HCT116 (cell line): ENCODE measurements at regions not wholly inside any gene's neighbourhood (a gene's known extent, or its start where the extent isn't known, plus 50 kb on each side); places are given as distances from the start of the nearest gene placed in this dataset.

ENCODE experiments used
- ATAC-seq: fragments of 200-7000 bp; cut with Tn5 transposase; 2 replicates; pipeline ENCODE4 v1.9.1; 2020; ENCODE audit warnings: mild to moderate bottlenecking, moderate library complexity
- BruUV-seq: library from RNA; stranded (reverse); fragments of 400-500 nt; replicated peaks from 2 replicates; lab custom pipeline; 2021; lab: Mats Ljungman, UMichigan
- CTCF ChIA-PET: fragments of 300-600 bp; sonication (Branson Sonifier 250); formaldehyde crosslinking; loops from one replicate; lab custom pipeline; 2021; ENCODE audit warnings: antibody characterized with exemption; lab: Charles Lee
- POLR2A ChIA-PET: fragments of 300-600, 350-600 bp; sonication (Branson Sonifier 250); formaldehyde crosslinking; loops from one replicate; lab custom pipeline; 2021; ENCODE audit warnings: antibody characterized with exemption; lab: Charles Lee
- RAD21 ChIA-PET, 2 experiments: fragments of 300-600 bp; sonication (Branson Sonifier 250); formaldehyde crosslinking; loops; one replicate each; lab custom pipeline; 2023; ENCODE audit warnings: low total read pairs in 2 of 2; ENCODE audit not compliant: uncharacterized antibody in 2 of 2, unreplicated experiment in 2 of 2, low non-redundant PET in 1 of 2; lab: Charles Lee
- DNase-seq: peaks from one replicate; pipeline ENCODE4 v3.0.0-alpha.2; 2010; ENCODE audit warnings: low read depth, low spot score
- H2AFZ ChIP-seq: fragments of 200-600 bp; shearing (Covaris generic), sonication (generic); 2 replicates; pipeline ENCODE4 v1.6.1; 2017; ENCODE audit warnings: low read depth, mixed run types, mixed read lengths, antibody characterized with exemption, low read length; ENCODE audit not compliant: poor library complexity, severe bottlenecking
- H3K27ac ChIP-seq: 2 replicates; pipeline ENCODE4 v1.5.1; 2012; ENCODE audit warnings: low read depth, low read length
- H3K27me3 ChIP-seq: fragments of 200-600 bp; sonication (generic); 2 replicates; pipeline ENCODE4 v1.6.1; 2016; ENCODE audit warnings: mixed run types, low read length, mixed read lengths; ENCODE audit not compliant: insufficient read depth
- H3K36me3 ChIP-seq, 2 experiments: fragments of 200-500 bp in 1 of 2; fragments of 200-600 bp in 1 of 2; sonication (Bioruptor generic) in 1 of 2; sonication (generic) in 1 of 2; 2 replicates each; pipeline versions ENCODE4 v1.5.1 to v1.6.1; 2014 to 2016; ENCODE audit warnings: low read length in 2 of 2, inconsistent platforms in 1 of 2, mixed read lengths in 1 of 2, mixed run types in 1 of 2; ENCODE audit not compliant: insufficient read depth in 2 of 2, control insufficient read depth in 1 of 2
- H3K4me1 ChIP-seq, 2 experiments: fragments of 200-600 bp in 1 of 2; sonication (generic) in 1 of 2; 2 replicates each; pipeline versions ENCODE4 v1.5.1 to v1.6.1; 2012 to 2017; ENCODE audit warnings: low read length in 2 of 2, inconsistent platforms in 1 of 2, mild to moderate bottlenecking in 1 of 2, mixed read lengths in 1 of 2, mixed run types in 1 of 2, moderate library complexity in 1 of 2; ENCODE audit not compliant: insufficient read depth in 2 of 2, control insufficient read depth in 1 of 2
- H3K4me2 ChIP-seq: fragments of 200-600 bp; sonication (generic); 2 replicates; pipeline ENCODE4 v1.6.1; 2017; ENCODE audit warnings: mixed run types, low read length, mixed read lengths
- H3K4me3 ChIP-seq, 2 experiments: fragments of 200-600 bp in 1 of 2; sonication (generic) in 1 of 2; replicated peaks in 1 of 2; 2 replicates each; pipeline ENCODE4 v1.5.1; 2011 to 2016; ENCODE audit warnings: low read length in 2 of 2, control low read depth in 1 of 2, low read depth in 1 of 2, mild to moderate bottlenecking in 1 of 2, mixed read lengths in 1 of 2, mixed run types in 1 of 2
- H3K79me2 ChIP-seq: fragments of 200-600 bp; sonication (generic); 2 replicates; pipeline ENCODE4 v1.6.1; 2017; ENCODE audit warnings: mild to moderate bottlenecking, mixed run types, low read length, moderate library complexity, mixed read lengths; ENCODE audit not compliant: insufficient read depth
- H3K9ac ChIP-seq: fragments of 200-600 bp; sonication (generic); 2 replicates; pipeline ENCODE4 v1.6.1; 2016; ENCODE audit warnings: low read length, mixed read lengths
- H3K9me2 ChIP-seq: fragments of 200-600 bp; sonication (generic), shearing (Covaris generic); 2 replicates; pipeline ENCODE4 v1.6.1; 2017; ENCODE audit warnings: mixed run types, mild to moderate bottlenecking, moderate library complexity; ENCODE audit not compliant: insufficient read depth
- H3K9me3 ChIP-seq, 2 experiments: fragments of 200-500 bp in 1 of 2; fragments of 200-600 bp in 1 of 2; sonication (Bioruptor generic) in 1 of 2; sonication (generic) in 1 of 2; 2 replicates each; pipeline ENCODE4 v1.6.1; 2014 to 2017; ENCODE audit warnings: low read length in 2 of 2, mixed read lengths in 2 of 2, inconsistent platforms in 1 of 2, low read depth in 1 of 2, mild to moderate bottlenecking in 1 of 2, mixed run types in 1 of 2, moderate library complexity in 1 of 2; ENCODE audit not compliant: control insufficient read depth in 1 of 2, insufficient read depth in 1 of 2
- H4K20me1 ChIP-seq: fragments of 200-600 bp; sonication (generic), shearing (Covaris generic); 2 replicates; pipeline ENCODE4 v1.6.1; 2017; ENCODE audit warnings: mixed run types, mild to moderate bottlenecking, moderate library complexity; ENCODE audit not compliant: insufficient read depth
- ATF3 ChIP-seq: IDR thresholded peaks from 2 replicates; pipeline ENCODE4 v1.6.1; 2012
- CBX3 ChIP-seq: IDR thresholded peaks from 2 replicates; pipeline ENCODE4 v1.6.1; 2012; ENCODE audit warnings: low read depth
- CTCF ChIP-seq, 3 experiments: fragments of 200-600 bp in 1 of 3; sonication (generic) in 1 of 3; IDR thresholded peaks in 2 of 3; conservative IDR thresholded peaks in 1 of 3; 2 replicates each; pipeline ENCODE4 v1.5.1; 2012 to 2017; ENCODE audit warnings: low read depth in 2 of 3, low read length in 2 of 3, antibody characterized with exemption in 1 of 3, borderline replicate concordance in 1 of 3, control low read depth in 1 of 3, mild to moderate bottlenecking in 1 of 3, mixed read lengths in 1 of 3, mixed run types in 1 of 3, moderate library complexity in 1 of 3; ENCODE audit not compliant: insufficient read depth in 1 of 3
- EGR1 ChIP-seq: IDR thresholded peaks from 2 replicates; pipeline ENCODE4 v1.6.1; 2012; ENCODE audit warnings: low read depth
- ELF1 ChIP-seq: IDR thresholded peaks from 2 replicates; pipeline ENCODE4 v1.6.1; 2012; ENCODE audit warnings: low read depth, borderline replicate concordance
- EZH2phosphoT487 ChIP-seq: fragments of 200-600 bp; IDR thresholded peaks from 2 replicates; pipeline ENCODE4 v1.6.1; 2018; ENCODE audit warnings: antibody characterized with exemption, borderline replicate concordance
- FOSL1 ChIP-seq: IDR thresholded peaks from 2 replicates; pipeline ENCODE4 v1.6.1; 2012; ENCODE audit warnings: low read depth
- JUND ChIP-seq: IDR thresholded peaks from 2 replicates; pipeline ENCODE4 v1.6.1; 2012
- MAX ChIP-seq: IDR thresholded peaks from 2 replicates; pipeline ENCODE4 v1.6.1; 2012
- POLR2A ChIP-seq: IDR thresholded peaks from 2 replicates; pipeline ENCODE4 v1.7.0; 2011; ENCODE audit warnings: borderline replicate concordance; ENCODE audit not compliant: insufficient read depth, insufficient read length; ENCODE audit errors: extremely low read depth
- POLR2AphosphoS5 ChIP-seq: IDR thresholded peaks from 2 replicates; pipeline ENCODE4 v1.6.1; 2011; ENCODE audit warnings: mild to moderate bottlenecking, low read depth, low read length, moderate library complexity
- RAD21 ChIP-seq: IDR thresholded peaks from 2 replicates; pipeline ENCODE4 v1.6.1; 2012; ENCODE audit warnings: low read depth, mild to moderate bottlenecking
- REST ChIP-seq: IDR thresholded peaks from 2 replicates; pipeline ENCODE4 v1.6.1; 2012; ENCODE audit warnings: low read depth
- SIN3A ChIP-seq: IDR thresholded peaks from 2 replicates; pipeline ENCODE4 v1.6.1; 2012; ENCODE audit warnings: low read depth
- SP1 ChIP-seq: IDR thresholded peaks from 2 replicates; pipeline ENCODE4 v1.6.1; 2012; ENCODE audit warnings: low read depth
- YY1 ChIP-seq: IDR thresholded peaks from 2 replicates; pipeline ENCODE4 v1.6.1; 2011; ENCODE audit warnings: low read length, low read depth, moderate library complexity, mild to moderate bottlenecking; ENCODE audit not compliant: insufficient replicate concordance; ENCODE audit errors: extremely low read depth
- ZBTB33 ChIP-seq: IDR thresholded peaks from 2 replicates; pipeline ENCODE4 v1.6.1; 2011; ENCODE audit warnings: mild to moderate bottlenecking, low read length, moderate library complexity; ENCODE audit not compliant: insufficient replicate concordance; ENCODE audit errors: extremely low read depth
- ZFX ChIP-seq: fragments of 450-650 bp; IDR thresholded peaks from 2 replicates; pipeline ENCODE4 v1.6.1; 2017
- intact Hi-C: fragments of 100-400 bp; cut with micrococcal nuclease; formaldehyde crosslinking; loops from 2 replicates; pipeline ENCODE4 v1.10.0; 2022

GRCh38 chr20:39632176-39632575 lies 670.0 kb downstream of the DHX35 start:
- intact Hi-C loops, result no loop called here
- ATAC-seq (no peak), DNase-seq (no peak)
- TF ChIP-seq SIN3A (no peak), MAX (no peak), EZH2phosphoT487 (no peak), CBX3 (no peak), YY1 (no peak), POLR2AphosphoS5 (no peak), ZFX (no peak), JUND (no peak), RAD21 (no peak), ATF3 (no peak), SP1 (no peak), REST (no peak), FOSL1 (no peak), ELF1 (no peak), ZBTB33 (no peak), CTCF (IDR thresholded peaks at IDR 0.05 in 2 of 3, conservative IDR thresholded peaks at IDR 0.05 in 1 of 3; ENCODE audit: borderline replicate concordance in 1 of 3, insufficient read depth in 1 of 3, low read depth in 2 of 3, low read length in 2 of 3) (no peak), EGR1 (no peak), POLR2A (no peak)
- Histone ChIP-seq H3K9me3 (peaks cover 0 to 7% of the 10 kb centered on the region in 2 experiments; a peak in 2 of 4 replicates), H3K9ac (no peak overlapping the region), H3K27me3 (no peaks in the 10 kb centered on the region), H2AFZ (no peak overlapping the region), H3K4me2 (no peak overlapping the region), H3K4me1 (no peaks in the 10 kb centered on the region), H3K27ac (no peak overlapping the region), H3K4me3 (no peak overlapping the region), H3K79me2 (no peaks in the 10 kb centered on the region), H3K36me3 (no peaks in the 10 kb centered on the region), H4K20me1 (no peaks in the 10 kb centered on the region), H3K9me2 (no peaks in the 10 kb centered on the region)
- RAD21 ChIA-PET, result no interaction called here
- POLR2A ChIA-PET, result no interaction called here
- CTCF ChIA-PET, result no interaction called here
- no TSS peak for BruUV-seq
